RWPE1 (cell line): ENCODE measurements at regions not wholly inside any gene's neighbourhood (a gene's known extent, or its start where the extent isn't known, plus 50 kb on each side); places are given as distances from the start of the nearest gene placed in this dataset.

Experiments used
- CTCF ChIA-PET: fragments of 350-600 bp; sonication (Branson Sonifier 250); formaldehyde crosslinking; extraction: SDS; loops from one replicate; lab custom pipeline; 2021; lab: Yijun Ruan, JAX
- POLR2A ChIA-PET: fragments of 400-600 bp; formaldehyde crosslinking; extraction: SDS; loops from one replicate; lab custom pipeline; 2020; ENCODE audit warnings: antibody characterized with exemption; ENCODE audit not compliant: low non-redundant PET; lab: Yijun Ruan, JAX
- DNase-seq: peaks from one replicate; pipeline ENCODE4 v3.0.0; 2012; ENCODE audit warnings: low spot score
- H3K27ac ChIP-seq: fragments of 450-650 bp; 2 replicates; pipeline ENCODE4 v1.5.1; 2017
- TF ChIP-seq, protein P1 (sequence below): fragments of 450-650 bp; conservative IDR thresholded peaks from 2 replicates; pipeline ENCODE4 v1.5.1; 2017; ENCODE audit warnings: low read depth, mild to moderate bottlenecking

DNA sequence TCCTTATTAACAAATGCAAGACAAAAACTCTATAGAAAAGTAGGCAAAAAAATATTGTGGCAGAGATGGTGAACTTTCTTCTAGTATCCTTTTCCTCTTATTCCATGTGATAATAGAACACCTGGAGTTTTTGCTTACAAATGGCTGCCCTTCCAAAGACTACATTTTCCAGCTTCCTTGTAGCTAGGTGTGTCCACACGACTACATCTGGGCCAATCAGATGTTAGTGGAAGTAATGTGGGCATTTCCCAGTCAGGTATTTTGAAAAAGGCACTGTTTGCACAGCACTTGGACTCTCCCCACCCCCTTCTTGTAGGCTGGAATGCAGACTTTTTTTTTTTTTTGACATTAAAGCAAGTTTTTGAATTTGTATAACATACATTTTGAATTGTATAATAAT, 105.5 kb upstream of the TBX20 start:
- TF ChIP-seq, protein P1, sequence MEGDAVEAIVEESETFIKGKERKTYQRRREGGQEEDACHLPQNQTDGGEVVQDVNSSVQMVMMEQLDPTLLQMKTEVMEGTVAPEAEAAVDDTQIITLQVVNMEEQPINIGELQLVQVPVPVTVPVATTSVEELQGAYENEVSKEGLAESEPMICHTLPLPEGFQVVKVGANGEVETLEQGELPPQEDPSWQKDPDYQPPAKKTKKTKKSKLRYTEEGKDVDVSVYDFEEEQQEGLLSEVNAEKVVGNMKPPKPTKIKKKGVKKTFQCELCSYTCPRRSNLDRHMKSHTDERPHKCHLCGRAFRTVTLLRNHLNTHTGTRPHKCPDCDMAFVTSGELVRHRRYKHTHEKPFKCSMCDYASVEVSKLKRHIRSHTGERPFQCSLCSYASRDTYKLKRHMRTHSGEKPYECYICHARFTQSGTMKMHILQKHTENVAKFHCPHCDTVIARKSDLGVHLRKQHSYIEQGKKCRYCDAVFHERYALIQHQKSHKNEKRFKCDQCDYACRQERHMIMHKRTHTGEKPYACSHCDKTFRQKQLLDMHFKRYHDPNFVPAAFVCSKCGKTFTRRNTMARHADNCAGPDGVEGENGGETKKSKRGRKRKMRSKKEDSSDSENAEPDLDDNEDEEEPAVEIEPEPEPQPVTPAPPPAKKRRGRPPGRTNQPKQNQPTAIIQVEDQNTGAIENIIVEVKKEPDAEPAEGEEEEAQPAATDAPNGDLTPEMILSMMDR, result no peak
- DNase-seq, result no peak
- POLR2A ChIA-PET, result no interaction called here
- H3K27ac ChIP-seq, result no peak overlapping the region
- CTCF ChIA-PET, result no interaction called here

DNA sequence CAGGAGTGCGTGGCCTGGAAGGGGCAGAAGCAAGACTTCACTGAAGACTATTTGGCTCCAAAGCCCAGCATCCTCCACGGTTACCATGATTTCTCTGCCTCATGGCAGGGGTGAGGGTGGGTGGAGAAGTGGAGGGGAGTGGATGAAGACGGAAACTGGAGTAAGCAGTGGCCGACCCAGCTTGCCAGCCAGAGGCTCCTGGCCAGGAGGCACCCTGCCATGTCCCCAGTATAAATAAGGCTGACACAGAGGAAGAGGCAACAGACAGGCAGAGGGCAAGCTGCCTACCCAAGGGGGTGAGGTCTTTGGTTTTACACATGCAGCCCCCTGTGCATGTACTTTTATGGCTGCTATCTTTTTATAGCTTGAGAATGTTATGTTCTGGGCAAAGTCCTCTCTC, 102.6 kb upstream of the TBX20 start:
- H3K27ac ChIP-seq, result no peak overlapping the region
- CTCF ChIA-PET, result no interaction called here
- TF ChIP-seq, protein P1, result no peak
- no peak for DNase-seq
- POLR2A ChIA-PET, result no interaction called here

DNA sequence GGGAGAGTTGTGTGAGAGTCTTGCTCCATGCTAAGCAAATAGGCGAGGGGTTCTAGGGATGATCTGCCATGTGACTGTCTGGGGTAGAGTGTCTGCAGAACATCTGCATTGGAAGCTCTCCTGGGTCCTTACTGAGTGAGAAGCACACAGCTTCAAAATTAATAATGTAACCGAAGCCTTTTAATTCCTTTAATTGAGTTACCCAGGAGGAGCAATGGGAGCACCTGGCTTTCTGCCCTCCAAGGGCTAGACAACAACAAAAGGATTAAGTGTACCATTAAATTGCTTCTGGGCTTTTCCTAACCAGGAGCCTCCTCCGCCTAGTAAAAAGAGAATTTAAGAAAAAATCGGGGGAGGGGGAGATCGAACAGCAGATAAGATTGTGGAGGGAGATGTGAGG, 102.0 kb upstream of the TBX20 start:
- POLR2A ChIA-PET, result no interaction called here
- H3K27ac ChIP-seq, result no peak overlapping the region
- CTCF ChIA-PET, result no interaction called here
- TF ChIP-seq, protein P1, result no peak
- no peak for DNase-seq

DNA sequence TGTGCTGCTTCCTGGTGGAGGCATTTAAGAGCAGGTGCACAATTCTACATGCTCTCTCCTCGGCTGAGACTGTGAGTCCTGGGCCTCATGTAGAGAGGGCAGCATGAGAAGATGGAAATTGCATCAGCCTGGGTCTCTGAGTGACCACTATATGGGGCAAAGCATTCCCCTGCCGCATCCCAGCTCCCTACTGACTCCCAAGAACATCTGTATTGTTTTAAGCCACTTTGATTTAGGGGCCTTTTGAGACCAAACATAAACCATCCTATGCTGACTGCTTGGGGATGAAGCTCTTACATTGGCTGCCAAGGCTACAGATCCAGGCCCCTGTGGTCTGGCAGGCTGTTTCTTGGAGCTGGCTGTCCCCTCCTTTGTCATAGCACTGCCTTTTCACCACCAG, 101.3 kb upstream of the TBX20 start:
- POLR2A ChIA-PET, result no interaction called here
- TF ChIP-seq, protein P1, result no peak
- DNase-seq, result no peak
- H3K27ac ChIP-seq, result no peak overlapping the region
- CTCF ChIA-PET, result interaction anchor here (0.5 kb wide), 1 partner anchor 15 kb away, joined by 3 read pairs; no protein-coding TSS in a partner anchor

DNA sequence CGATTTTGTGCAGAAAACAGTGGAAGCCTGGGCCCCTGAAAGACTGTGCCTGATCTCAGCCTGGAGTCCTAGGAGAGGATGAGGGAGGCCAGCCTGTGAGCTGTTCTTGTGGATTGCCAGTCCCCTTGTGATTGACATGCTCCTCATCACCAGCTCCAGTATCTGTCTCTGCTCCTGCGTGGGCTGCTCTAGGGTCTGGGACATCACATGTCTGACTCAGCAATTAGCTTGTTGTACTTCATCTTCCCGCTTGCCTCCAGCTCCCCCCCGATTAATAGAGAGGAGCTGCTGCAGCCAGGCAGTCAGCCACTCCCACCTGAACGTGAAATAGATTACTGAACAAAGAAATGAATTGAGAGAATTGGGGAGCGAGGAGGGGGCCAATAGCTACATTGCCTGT, 99.6 kb upstream of the TBX20 start:
- POLR2A ChIA-PET, result no interaction called here
- H3K27ac ChIP-seq, result no peak overlapping the region
- TF ChIP-seq, protein P1, result no peak
- no peak for DNase-seq
- CTCF ChIA-PET, result no interaction called here

DNA sequence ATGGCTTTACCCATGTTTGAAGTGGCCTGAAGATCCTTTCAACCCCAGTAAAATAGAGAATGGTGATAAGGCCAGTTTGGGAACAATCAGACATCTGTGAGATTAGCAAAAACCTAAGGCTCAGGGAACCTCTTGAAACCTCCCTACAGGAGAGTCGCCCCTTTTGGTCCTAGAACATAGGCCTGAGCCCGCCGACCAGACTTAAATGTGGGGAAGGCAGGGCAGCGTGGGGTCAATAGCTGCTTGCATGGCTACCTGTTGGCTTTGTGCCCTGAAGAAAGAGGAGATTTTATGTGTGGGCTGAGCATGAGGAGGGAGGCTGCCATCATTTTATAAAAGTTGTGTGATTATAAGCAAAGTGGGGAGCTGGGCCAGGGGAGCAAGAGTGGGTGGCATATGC, 97.6 kb upstream of the TBX20 start:
- ChIA-PET POLR2A (no interaction called here), CTCF (interaction anchor here (0.7 kb wide), 1 partner anchor 1099 kb away, joined by 3 read pairs; no protein-coding TSS in a partner anchor)
- H3K27ac ChIP-seq, result no peak overlapping the region
- TF ChIP-seq, protein P1, result no peak
- no peak for DNase-seq
